Ovary (tissue), 7 donors: ENCODE measurements at regions not wholly inside any gene's neighbourhood (a gene's known extent, or its start where the extent isn't known, plus 50 kb on each side); places are given as distances from the start of the nearest gene placed in this dataset.

Experiments
- DNase-seq, 5 donors: peaks; one replicate each; pipeline ENCODE4 v3.0.0-alpha.2; 2019 to 2020
- H3K27ac ChIP-seq, 2 donors: fragments of 200-600 bp; one replicate each; pipeline versions ENCODE4 v1.5.1 to v1.8.0; 2019 to 2022
- H3K27me3 ChIP-seq: fragments of 200-600 bp; one replicate; pipeline ENCODE4 v1.8.0; 2022
- H3K36me3 ChIP-seq: fragments of 200-600 bp; sonication (generic); one replicate; pipeline ENCODE4 v1.5.1; 2019
- H3K4me1 ChIP-seq: one replicate; pipeline ENCODE4 v1.8.1; 2013; ENCODE audit warnings: mild to moderate bottlenecking, moderate library complexity; ENCODE audit not compliant: insufficient read depth
- H3K4me3 ChIP-seq: fragments of 200-600 bp; sonication (generic); one replicate; pipeline ENCODE4 v1.5.1; 2017
- H3K9me3 ChIP-seq, 2 donors: fragments of 200-600 bp in 1 of 2; sonication (generic) in 1 of 2; one replicate each; pipeline versions ENCODE4 v1.5.1 to v1.8.1; 2013 to 2019; ENCODE audit warnings: mild to moderate bottlenecking in 1 of 2, moderate library complexity in 1 of 2
- CTCF ChIP-seq, 3 donors: fragments of 450-650 bp in 2 of 3; fragments of 200-600 bp in 1 of 3; IDR thresholded peaks; one replicate each; pipeline versions ENCODE4 v1.5.1 to v1.8.0; 2016 to 2022; ENCODE audit warnings: antibody characterized with exemption in 3 of 3, mild to moderate bottlenecking in 1 of 3
- EP300 ChIP-seq: sonication (generic); formaldehyde crosslinking; IDR thresholded peaks from one replicate; pipeline ENCODE4 v1.6.1; 2017; ENCODE audit warnings: antibody characterized with exemption
- POLR2A ChIP-seq: fragments of 450-650 bp; IDR thresholded peaks from one replicate; pipeline ENCODE4 v1.6.1; 2017; ENCODE audit warnings: antibody characterized with exemption, mild to moderate bottlenecking, moderate library complexity
- WGBS, 3 donors: extraction: QIAGEN DNeasy Blood & Tissue Kit in 1 of 3; methylation state at CpG; one replicate each; pipeline versions ENCODE4 v1.1.5 to v1.1.7; 2013 to 2017; 5-methylcytosine and 5-hydroxymethylcytosine counted together
- intact Hi-C, 4 donors: fragments of 100-400 bp; cut with DNase I; formaldehyde crosslinking; loops; one replicate each; pipeline versions ENCODE4 v1.11.0 to v1.15.1; 2022 to 2023
- donor health status: DM: no; HTN: no; CAD: no; lungs with moderate emphysema.
- donor health status: DM: no; HTN: no; CAD: no.
- donor health status: Bipolar disorder and iron deficiency.
- donor health status: DM: no; HTN: no; CAD: no.
- donor health status: DM: yes; HTN: yes; CAD: no.

GRCh38 chr4:42345962-42346544, 51.2 kb upstream of the SHISA3 start:
- no peak for DNase-seq
- WGBS, 3 donors: 94% methylated on average over 27 to 29 of the region's 29 CpGs
- intact Hi-C loops: no loop called here
- Histone ChIP-seq H3K9me3 (no peaks in the 10 kb centered on the region), H3K36me3 (no peaks in the 10 kb centered on the region), H3K27ac (no peak overlapping the region), H3K4me3 (no peak overlapping the region), H3K27me3 (no peaks in the 10 kb centered on the region), H3K4me1 (no peaks in the 10 kb centered on the region)
- no peak for TF ChIP-seq EP300

GRCh38 chr4:42347076-42347475, 50.2 kb upstream of the SHISA3 start:
- Histone ChIP-seq H3K36me3 (no peaks in the 10 kb centered on the region), H3K27ac (no peak overlapping the region), H3K4me3 (no peak overlapping the region), H3K4me1 (no peaks in the 10 kb centered on the region), H3K27me3 (no peaks in the 10 kb centered on the region), H3K9me3 (no peaks in the 10 kb centered on the region)
- 96 to 99% (median 98%) methylated on average over 10 of the region's 10 CpGs for WGBS, 3 donors
- intact Hi-C loops: no loop called here
- no peak for DNase-seq
- TF ChIP-seq CTCF (IDR thresholded peaks at IDR 0.05) (no peak), POLR2A (no peak)
